ENCODE measurements at regions not wholly inside any gene's neighbourhood (a gene's known extent, or its start where the extent isn't known, plus 50 kb on each side); places are given as distances from the start of the nearest gene placed in this dataset.
"Not testable (repeated sequence)": the region's sequence is repeated elsewhere in the genome, so short reads cannot be mapped to it uniquely, and the experiment has no call there.

DNA sequence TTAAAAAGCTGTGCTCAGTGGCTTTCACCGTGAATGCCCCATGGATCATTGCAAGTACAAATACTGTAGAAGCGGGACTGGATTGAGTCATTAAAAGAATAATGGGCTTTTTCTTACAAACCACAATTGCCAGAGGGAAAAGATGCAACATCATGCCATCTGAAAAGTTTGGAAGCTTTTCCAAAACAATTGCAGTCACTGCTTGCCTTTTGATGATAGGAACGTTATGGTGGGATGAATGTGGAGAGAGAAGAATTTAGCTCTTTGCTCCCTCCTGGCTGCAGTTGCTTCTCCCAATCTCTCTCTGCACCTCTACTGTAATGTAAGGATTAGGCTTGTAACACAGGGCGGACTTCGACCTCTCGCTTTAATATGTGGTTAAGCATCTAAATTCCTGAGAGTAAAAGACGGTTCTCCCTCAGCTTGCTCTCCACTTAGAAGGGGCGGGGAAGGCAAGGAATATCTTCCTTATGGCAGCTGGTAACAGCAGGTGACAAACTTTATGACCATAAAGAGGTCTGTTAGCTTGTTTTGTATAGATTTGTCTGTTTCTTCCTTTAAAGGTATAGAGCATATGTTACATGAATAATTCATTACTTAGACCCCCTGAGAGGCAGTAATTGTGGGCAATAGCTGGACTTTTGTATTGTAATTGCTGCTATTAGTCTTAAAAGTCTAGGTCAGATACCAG lies 376.1 kb downstream of the UTRN start:
- no peak for DNase-seq

DNA sequence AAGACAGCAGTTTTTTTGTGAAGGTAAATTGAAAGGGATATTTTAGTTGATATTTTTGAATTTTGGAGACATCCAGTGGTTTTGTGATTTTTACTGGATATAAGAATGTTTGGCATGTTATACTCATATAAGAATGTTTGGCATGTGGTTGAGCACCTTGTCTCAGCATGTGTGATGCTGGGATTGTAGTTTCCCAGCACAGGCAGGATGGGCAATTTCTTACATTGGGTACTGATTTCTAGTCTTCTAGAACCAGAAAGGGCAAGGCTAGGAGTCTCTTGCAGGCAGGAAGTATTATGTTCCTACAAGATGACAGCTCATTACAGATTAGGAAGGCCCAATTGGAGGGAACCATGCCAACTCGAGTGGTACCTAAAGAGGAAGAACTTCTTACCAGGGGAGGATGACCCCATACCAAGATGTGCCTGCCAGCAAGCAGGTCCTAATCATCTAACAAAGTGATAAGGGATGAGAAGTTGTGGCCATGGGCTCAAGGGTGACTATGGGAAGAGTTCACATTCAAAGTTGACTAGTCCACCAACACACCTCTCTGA lies 377.8 kb downstream of the UTRN start:
- no peak for DNase-seq

DNA sequence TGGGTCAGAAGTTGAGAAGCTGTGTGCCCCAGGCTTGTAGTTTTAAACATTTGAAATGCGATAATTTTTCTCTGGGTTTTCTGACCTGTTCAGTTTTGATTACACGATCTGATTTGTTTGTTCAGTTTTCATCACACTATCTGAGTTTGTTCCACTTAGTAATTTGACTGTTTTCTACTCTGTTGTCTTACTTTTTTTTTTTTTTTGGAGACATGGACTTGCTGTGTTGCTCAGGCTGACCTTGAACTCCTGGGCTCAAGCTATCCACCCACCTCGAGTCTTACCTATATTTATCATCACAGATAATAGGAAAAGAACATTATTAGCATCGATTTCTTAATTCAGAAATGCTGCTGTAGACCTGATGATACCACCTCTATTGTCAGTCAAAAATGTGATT lies 379.1 kb downstream of the UTRN start:
- no peak for DNase-seq

DNA sequence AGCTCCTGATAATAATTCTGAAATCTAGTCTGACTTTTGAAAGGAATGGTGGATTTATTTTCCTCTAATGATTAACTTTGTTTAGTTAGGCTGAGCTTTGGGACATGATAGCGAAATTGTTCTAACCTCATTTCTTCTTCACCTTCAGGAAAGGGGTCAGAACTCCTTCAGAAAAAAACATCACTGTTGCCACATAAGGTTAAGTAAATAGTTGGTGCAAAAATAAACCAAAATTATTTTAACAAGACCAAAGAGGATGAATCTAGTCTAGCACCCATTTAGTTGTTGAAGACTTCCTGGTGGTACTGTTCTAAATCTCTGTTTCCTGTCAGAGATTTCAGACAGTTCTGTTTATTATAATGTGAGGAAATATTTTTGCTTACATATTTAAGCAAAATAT lies 379.8 kb downstream of the UTRN start:
- DNase-seq, result no peak

DNA sequence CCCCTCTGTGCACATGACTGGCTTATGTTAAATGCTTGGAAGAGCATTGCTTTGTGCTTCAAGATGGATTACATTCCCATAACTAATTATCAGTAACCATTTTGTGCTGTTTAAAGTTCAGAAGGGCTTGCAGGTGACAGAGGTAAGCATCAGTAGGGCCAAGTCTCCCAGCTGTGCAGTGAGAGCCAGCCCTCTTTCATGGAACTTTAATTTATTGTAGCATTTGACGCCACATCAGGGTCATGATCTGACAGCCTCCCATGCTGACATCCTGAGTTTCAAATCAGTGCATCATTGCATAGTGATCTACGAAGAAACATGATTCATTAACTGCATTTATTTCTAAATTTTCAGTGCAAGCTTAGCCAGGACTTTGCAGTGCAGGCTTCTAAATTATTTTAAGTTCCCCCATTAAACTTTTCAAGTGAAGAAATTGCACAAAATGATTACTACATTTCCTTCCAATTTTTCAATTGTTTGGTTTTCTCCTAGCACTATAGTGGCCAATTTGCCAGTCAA lies 380.9 kb downstream of the UTRN start:
- no peak for DNase-seq

DNA sequence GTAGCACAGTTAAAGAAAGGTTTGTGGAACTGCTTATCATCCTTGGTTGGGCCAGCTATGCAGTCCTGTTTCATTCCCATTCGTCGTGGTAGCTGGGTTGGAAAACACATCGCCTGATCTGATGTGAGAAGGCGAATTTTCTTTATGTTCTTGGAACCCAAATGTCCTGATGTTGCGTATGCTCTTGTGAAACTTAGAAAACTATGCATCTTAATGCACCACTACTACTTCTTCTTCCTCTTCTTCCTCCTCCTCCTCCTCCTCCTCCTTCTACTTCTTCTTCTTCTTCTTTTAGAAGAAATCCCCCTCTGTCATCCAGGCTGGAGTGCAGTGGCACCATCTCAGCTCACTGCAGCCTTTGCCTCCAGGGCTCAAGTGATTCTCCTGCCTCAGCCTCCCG lies 381.6 kb downstream of the UTRN start:
- DNase-seq, result no peak

DNA sequence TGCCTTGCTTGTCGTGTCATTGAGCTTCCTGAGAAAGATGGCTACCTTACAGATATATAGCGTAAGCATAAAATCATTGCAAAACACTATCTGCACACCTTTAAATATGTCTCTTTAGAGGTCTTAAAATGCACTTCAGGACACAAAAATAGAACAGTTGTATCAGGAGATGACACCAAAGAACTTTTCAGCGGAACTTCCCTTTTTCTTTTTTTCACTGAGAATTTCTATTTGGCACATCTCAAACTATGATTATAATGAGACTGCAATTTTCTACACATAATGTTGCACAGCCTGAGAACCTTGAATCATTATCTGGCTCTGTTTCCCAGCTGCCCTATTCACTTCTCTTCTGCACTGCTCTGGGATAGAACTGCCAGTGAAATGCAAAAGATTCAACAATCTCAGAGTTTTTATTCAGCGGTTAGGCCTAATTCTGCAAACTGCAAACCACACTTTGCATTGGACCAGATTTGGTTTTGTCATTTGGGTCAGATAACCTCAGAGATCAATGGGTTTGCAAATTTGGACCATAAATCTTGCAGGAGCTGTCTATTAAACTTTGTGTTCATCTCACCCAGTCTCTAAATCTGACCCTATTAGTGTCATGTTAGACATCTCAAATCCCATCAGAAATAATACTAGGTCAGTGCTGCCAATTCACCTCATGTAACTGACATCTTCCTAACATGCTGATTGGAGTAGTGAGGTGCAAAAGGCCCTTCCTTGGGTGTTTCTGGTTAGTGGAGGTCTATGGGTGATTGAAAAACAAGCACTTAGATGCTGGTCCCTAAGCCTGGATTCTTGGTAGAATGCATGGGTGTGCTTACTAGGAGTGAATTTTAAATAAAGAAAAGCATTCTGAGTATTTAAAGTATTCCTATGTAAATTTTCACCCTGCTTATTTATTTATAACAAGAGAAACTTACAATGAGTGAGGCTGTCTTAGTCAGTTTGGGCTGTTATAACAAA lies 382.7 kb downstream of the UTRN start:
- DNase-seq, result no peak

DNA sequence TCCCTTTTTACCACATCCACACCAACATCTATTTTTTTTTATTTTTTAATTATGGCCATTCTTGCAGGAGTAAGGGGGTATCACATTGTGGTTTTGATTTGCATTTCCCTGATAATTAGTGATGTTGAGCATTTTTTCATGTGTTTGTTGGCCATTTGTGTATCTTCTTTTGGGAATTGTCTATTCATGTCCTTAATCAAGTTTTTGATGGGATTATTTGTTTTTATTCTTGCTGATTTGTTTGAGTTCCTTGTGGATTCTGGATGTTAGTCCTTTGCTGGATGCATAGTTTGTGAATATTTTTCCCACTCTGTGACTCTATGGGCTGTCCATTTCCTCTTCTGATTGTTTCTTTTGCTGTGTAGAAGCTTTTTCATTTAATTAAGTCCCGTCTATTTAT lies 385.1 kb downstream of the UTRN start:
- not testable (repeated sequence) for DNase-seq

DNA sequence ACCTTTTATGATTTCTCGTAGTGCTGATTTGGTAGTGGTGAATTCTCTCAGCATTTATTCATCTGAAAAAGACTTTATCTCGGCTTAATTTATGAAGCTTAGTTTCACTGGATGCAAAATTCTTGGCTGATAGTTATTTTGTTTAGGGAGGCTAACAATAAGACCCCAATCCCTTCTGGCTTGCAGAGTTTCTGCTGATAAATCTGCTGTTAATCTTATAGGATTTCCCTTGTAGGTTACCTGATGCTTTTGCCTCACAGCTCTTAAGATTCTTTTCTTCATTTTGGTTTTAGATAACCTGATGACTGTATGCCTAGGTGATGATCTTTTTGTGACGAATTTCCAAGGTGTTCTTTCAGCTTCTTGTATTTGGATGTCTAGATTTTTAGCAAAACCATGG lies 388.7 kb downstream of the UTRN start:
- DNase-seq, result no peak

DNA sequence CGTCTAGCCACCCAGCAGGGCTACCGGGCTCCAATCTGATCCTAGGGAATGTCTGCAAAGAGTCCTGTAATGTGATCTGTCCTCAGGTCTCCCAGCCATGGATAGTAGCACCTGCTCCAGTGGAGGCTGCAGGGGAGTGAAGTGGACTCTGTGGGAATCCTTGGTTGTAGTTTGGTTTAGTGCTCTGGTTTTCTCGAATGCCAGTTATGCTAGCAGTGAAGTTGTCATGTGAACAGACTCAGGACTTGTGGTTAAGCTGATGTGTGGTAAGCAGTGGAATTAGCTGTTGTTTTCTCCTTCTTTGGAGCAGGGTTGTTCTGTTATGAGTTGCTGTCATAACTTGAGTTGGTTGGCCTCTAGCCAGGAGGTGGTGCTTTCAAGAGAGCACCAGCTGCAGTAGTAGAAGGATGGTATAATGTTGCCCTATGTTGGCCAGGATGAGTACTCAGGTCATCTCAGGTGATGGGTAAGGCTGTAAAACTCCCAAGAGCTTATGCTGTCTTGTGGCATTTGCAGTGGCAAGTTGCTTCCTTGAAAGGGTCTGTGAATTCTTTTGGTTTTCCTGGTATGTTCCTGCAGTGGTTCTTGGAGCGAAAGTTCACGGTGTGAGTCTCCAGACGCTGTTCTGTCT lies 390.2 kb downstream of the UTRN start:
- DNase-seq, result no peak

DNA sequence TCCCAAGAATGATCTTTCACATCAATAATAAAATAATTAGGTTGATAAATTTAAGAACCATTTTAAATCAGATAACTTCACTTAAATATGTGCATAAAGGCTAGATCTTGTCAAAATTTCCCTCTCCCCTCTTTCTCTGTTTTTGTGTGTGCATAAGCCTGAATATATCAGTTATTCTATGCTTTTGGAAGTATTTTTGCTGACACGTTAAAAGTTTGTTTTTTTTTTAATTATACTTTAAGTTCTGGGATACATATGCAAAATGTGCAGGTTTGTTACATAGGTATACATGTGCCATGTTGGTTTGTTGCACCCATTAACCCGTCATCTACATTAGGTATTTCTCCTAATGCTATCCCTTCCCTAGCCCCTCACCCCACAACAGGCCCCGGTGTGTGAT lies 391.2 kb downstream of the UTRN start:
- not testable (repeated sequence) for DNase-seq

DNA sequence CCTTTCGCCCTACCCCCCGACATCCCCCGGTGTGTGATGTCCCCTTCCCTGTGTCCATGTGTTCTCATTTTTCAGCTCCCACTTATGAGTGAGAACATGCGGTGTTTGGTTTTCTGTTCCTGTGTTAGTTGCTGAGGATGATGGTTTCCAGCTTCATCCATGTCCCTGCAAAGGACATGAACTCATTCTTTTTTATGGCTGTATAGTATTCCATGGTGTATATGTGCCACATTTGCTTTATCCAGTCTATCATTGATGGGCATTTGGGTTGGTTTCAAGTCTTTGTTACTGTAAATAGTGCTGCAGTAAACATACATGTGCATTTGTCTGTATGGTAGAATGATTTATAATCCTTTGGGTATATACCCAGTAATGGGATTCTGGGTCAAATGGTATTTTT lies 392.1 kb downstream of the UTRN start:
- not testable (repeated sequence) for DNase-seq

DNA sequence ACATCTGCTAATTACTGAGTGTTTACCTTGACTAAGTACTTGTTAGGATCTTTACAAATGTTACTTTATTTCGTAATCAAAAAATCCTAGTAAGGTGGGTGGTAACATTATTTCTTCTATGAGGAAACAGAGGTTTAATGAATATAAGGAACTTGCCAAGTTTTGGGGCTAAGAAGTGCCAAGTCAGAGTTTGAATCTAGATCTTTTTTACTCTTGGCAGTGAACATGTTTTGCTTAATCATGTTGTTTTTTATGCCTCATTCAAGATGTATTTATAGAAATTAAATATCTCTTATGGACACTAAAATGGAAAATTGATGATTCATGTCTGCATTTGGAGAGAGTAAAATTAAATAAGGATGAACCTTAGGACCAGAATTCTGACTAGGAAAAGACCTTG lies 393.7 kb downstream of the UTRN start:
- DNase-seq, result no peak

DNA sequence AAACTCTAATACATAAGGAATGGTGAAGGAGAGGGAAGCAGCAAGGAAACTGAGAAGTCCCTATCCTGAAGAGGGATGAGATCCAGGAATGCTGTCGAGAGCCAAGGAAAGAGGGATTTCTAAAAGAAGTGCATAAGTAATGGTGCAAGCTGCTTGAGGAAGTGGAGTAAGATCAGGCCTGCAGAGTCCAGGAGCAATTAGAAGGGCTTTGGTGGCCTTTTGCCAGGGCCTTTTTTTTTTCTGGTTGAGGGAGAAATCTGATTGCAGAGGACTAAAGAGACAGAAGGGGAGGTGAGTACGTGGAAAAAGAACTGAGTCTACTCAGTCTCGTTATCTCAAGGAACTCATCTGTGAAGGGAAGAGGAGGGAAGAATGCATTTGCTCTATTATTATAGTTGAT lies 396.2 kb downstream of the UTRN start:
- DNase-seq, result no peak

DNA sequence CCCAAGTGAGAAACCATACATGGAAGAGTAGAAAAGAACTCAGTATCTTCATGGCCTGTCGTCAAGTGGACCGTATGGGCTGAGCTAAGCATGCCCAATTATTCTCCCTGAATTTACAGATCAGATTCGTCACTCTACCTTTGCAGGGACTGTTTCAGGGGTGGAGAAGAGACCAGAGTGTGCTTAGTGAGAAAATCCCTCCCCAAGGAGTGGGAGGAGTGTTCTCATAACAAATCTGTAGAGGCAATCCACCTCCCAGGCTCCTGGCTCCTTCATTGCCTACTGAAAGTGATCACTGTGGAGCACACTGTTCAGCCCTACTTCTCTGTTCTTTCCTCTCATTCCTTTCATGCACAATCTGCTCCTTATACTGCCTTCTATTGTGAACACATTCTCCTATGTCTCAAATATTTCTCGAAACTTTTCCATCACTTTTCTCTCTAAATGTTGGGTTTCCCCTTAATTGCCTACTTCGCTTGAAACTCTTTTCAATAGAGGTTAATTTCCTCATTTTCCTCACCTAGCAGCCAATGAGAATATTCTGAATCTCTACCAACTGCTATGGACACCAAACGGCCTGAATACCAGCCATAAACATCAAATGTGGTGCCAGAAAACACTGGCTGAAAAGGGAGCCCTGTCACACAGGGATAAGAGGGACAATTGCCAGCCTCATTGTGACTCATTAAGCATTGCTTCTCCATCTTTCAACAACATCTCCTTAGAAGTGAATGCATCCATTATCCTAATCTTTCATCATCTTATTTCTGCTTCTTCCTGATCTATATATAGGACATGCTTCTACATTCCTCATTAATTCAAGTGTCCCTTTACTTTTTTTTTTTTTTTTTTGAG lies 398.3 kb downstream of the UTRN start:
- no peak for DNase-seq

DNA sequence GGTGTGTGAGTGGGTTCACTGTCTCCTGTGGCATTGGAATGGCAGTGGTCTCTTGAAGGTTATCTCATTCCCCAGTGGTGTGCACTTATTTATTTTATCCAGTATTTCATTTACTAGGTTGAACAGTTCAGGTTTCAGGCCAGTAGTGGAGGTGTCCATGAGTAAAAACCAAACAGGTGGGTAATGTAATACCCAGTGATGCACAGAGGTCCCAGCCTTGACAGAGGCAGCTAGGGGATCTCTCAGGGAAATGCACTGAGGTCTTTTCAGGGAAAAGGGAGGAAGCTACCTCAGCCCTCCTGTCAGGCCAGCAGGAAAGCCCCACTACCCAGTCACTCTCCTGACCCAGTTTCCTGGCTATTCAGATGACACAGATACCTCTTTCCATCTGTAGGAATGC lies 403.6 kb downstream of the UTRN start:
- no peak for DNase-seq

DNA sequence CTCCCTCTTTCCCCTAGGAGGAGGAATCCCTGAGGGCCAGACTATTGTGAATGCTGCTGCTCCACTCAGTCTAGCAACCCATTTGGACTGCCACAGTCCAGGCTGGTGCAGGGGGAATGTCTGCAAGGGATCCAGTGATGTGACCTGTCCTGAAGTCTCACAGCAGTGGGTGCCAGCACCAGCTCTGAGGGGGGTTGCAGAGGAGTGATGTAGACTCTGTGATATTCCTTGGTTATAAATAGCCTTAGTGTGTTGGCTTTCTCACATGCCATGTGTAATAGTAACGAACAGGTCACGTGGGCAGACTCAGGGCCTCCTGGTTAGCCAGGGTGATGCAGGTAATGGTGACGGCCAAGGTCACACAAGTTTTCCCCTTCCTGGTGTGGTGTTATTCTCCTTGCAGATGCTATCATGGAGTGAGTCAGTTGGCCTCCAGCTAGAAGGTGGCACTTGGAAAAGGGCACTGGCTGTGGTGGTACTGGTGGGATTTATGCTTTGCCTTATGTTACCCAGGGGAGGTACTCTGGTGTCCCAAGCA lies 404.4 kb downstream of the UTRN start:
- no peak for DNase-seq

DNA sequence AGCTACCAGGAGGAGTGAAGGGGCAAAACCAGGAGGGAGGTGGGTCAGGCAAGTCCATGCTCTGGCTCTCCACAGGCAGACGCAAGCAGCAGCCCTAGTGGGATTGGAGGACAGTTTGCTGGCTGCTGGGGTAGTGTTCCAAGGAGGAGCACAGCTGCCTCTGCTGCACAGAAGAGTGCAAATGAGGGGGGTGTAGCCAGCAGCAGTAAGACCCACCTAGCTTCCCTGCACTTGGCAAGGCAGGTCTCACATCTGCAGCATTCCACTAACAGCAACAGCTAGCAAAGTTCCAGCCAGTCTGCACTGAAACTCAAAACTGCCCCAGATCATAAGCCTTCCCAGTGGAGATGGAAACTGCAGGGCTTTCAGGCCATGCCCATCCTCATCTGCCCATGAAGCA lies 405.0 kb downstream of the UTRN start:
- no peak for DNase-seq

DNA sequence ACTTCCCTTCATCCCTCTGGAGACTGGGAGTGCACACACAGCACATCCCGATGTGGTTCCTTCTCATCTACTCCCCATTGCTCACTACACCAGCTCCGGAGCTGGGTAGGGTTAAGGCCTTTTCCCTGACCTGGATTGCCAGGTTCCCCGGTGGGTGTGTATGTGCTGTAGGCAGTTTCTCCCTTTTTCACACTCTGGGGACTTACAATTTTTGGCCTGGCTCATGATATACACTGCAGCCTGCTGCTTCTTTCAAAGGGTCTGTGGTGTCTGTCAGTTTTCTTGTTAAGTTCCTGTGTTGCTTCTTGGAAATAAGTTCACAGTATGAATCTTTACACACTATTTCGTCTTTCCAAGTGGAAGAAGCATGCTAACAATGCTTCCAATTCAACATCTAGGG lies 405.5 kb downstream of the UTRN start:
- DNase-seq, result no peak

DNA sequence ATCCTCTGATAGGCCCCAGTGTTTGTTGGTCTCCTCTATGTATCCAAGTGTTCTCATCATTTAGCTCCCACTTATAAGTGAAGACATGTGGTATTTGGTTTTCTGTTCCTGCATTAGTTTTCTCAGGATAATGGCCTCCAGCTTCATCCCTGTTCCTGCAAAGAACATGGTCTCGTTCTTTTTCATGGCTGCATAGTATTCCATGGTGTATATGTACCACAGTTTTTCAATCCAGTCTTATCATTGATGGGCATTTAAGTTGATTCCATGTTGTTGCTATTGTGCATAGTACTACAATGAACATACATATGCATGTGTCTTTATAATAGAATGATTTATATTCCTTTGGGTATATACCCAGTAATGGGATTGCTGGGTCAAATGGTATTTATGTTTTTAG lies 406.9 kb downstream of the UTRN start:
- DNase-seq, result not testable (repeated sequence)

DNA sequence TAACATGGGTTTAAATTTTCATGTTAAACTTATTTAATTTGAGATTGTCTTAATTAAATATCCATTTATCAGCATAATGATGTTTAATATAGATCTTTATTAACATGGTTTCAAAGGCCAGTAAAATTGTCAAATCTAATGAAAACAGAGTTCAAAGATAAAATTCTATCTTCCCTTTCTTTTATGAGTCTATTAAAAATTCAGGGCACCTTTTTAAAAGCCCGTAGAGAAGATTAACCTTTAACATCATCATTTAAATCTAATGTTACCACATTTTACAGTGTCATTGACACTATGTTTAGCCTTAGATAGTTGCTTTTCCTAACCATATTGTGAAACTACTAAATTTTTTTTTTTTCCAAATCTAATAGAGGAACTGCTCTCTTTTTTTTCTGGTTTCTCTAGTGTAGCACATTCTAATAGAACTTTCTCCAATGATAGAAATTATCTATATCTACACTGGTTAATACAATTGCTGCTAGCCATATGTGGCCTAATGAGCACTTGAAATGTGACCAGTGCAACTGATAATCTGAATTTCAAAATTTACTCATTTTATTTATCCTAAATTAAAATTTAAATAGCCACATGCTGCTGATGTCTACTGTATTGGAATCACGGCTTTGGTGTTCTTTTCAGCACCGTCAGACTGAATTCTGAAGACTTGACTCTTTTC lies 410.9 kb downstream of the UTRN start:
- DNase-seq, result no peak
